Gastrocnemius medialis (tissue), 4 donors: ENCODE measurements at regions not wholly inside any gene's neighbourhood (a gene's known extent, or its start where the extent isn't known, plus 50 kb on each side); places are given as distances from the start of the nearest gene placed in this dataset.

Experiments used
- ATAC-seq, 2 donors: fragments of 150-250 bp; one replicate each; pipeline ENCODE4 v1.9.1; 2016
- DNase-seq, 2 donors: peaks; one replicate each; pipeline ENCODE4 v3.0.0-alpha.2; 2019
- H3K27ac ChIP-seq, 4 donors: fragments of 200-600 bp; sonication (generic); 1 replicate in 1 of 4; 2 replicates in 3 of 4; pipeline ENCODE4 v1.5.1; 2016 to 2018; ENCODE audit warnings: mild to moderate bottlenecking in 2 of 4, moderate library complexity in 1 of 4
- H3K27me3 ChIP-seq, 3 donors: fragments of 200-600 bp; sonication (generic) in 2 of 3; 1 replicate in 1 of 3; 2 replicates in 2 of 3; pipeline versions ENCODE4 v1.5.1 to v1.6.0; 2016 to 2019; ENCODE audit warnings: mild to moderate bottlenecking in 1 of 3, moderate library complexity in 1 of 3
- H3K36me3 ChIP-seq, 2 donors: fragments of 200-600 bp; sonication (generic) in 1 of 2; one replicate each; pipeline ENCODE4 v1.5.1; 2017 to 2018
- H3K4me1 ChIP-seq, 2 donors: fragments of 200-600 bp; sonication (generic) in 1 of 2; one replicate each; pipeline ENCODE4 v1.5.1; 2016 to 2017; ENCODE audit warnings: mild to moderate bottlenecking in 2 of 2
- H3K4me3 ChIP-seq, 4 donors: fragments of 200-600 bp; sonication (generic) in 3 of 4; 1 replicate in 1 of 4; 2 replicates in 3 of 4; pipeline ENCODE4 v1.5.1; 2016 to 2019; ENCODE audit warnings: mild to moderate bottlenecking in 2 of 4
- H3K9me3 ChIP-seq, 3 donors: fragments of 200-600 bp; sonication (generic) in 2 of 3; 1 replicate in 1 of 3; 2 replicates in 2 of 3; pipeline ENCODE4 v1.5.1; 2016 to 2019
- CTCF ChIP-seq, 5 experiments: fragments of 450-650 bp in 3 of 5; fragments of 200-600 bp in 2 of 5; sonication (generic) in 2 of 5; IDR thresholded peaks in 4 of 5; conservative IDR thresholded peaks in 1 of 5; 1 replicate in 4 of 5; 2 replicates in 1 of 5; pipeline ENCODE4 v1.5.1; 2016 to 2019; ENCODE audit warnings: antibody characterized with exemption in 5 of 5, mild to moderate bottlenecking in 3 of 5, moderate library complexity in 3 of 5
- POLR2A ChIP-seq, 2 donors: fragments of 450-650 bp; IDR thresholded peaks; one replicate each; pipeline ENCODE4 v1.6.1; 2017; ENCODE audit warnings: antibody characterized with exemption in 2 of 2, mild to moderate bottlenecking in 2 of 2, moderate library complexity in 2 of 2
- in situ Hi-C, 4 donors: fragments of 200-750 bp; cut with MboI; loops; one replicate each; pipeline versions ENCODE4 v1.15.0 to v1.8.0; 2017; ENCODE audit warnings: low sequenced_read_pairs in 4 of 4
- intact Hi-C: fragments of 100-400 bp; cut with DNase I; formaldehyde crosslinking; loops from one replicate; pipeline ENCODE4 v1.15.1; 2023; ENCODE audit warnings: low total_unique reads

- intact Hi-C loops, result no loop called here
Measured at GRCh38 chr1:38454749-38455441, 404.7 kb downstream of the RRAGC start.

GRCh38 chr1:38454236-38454635 is 405.3 kb downstream of the RRAGC start:
- Histone ChIP-seq H3K27me3 (peaks cover 0 to 4% (median 0%) of the 10 kb centered on the region in 3 donors), H3K4me1 (no peaks in the 10 kb centered on the region), H3K4me3 (no peak overlapping the region), H3K9me3 (no peaks in the 10 kb centered on the region), H3K27ac (no peak overlapping the region), H3K36me3 (no peaks in the 10 kb centered on the region)
- TF ChIP-seq CTCF (IDR thresholded peaks at IDR 0.05 in 4 of 5, conservative IDR thresholded peaks at IDR 0.05 in 1 of 5) (no peak), POLR2A (IDR thresholded peaks at IDR 0.05) (no peak)
- in situ Hi-C loops (no loop called here), intact Hi-C loops (no loop called here)
- ATAC-seq, result no peak
- DNase-seq, result no peak

More at GRCh38 chr1:38454749-38455441, 404.7 kb downstream of the RRAGC start:
- no peak for TF ChIP-seq CTCF (IDR thresholded peaks at IDR 0.05 in 4 of 5, conservative IDR thresholded peaks at IDR 0.05 in 1 of 5)
- TF ChIP-seq POLR2A (IDR thresholded peaks at IDR 0.05), result no peak
- H3K27ac ChIP-seq, result no peak overlapping the region
- no peak for DNase-seq
- in situ Hi-C loops, result no loop called here
- H3K4me3 ChIP-seq, result no peak overlapping the region
- no peaks in the 10 kb centered on the region for H3K36me3 ChIP-seq
- no peaks in the 10 kb centered on the region for H3K9me3 ChIP-seq
- no peak for ATAC-seq
- H3K27me3 ChIP-seq, result peaks cover 0 to 4% (median 0%) of the 10 kb centered on the region in 3 donors
- no peaks in the 10 kb centered on the region for H3K4me1 ChIP-seq

- no peak overlapping the region for H3K27ac ChIP-seq
- TF ChIP-seq CTCF (IDR thresholded peaks at IDR 0.05 in 4 of 5, conservative IDR thresholded peaks at IDR 0.05 in 1 of 5) (no peak), POLR2A (IDR thresholded peaks at IDR 0.05) (no peak)
- DNase-seq (no peak), ATAC-seq (no peak)
- in situ Hi-C loops, result no loop called here
- no peaks in the 10 kb centered on the region for H3K4me1 ChIP-seq
- no peaks in the 10 kb centered on the region for H3K9me3 ChIP-seq
- peaks cover 0 to 7% (median 0%) of the 10 kb centered on the region in 3 donors for H3K27me3 ChIP-seq
- intact Hi-C loops, result no loop called here
- no peaks in the 10 kb centered on the region for H3K36me3 ChIP-seq
- no peak overlapping the region for H3K4me3 ChIP-seq
Measured at GRCh38 chr1:38452246-38452645, 405.7 kb upstream of the POU3F1 start.

- ATAC-seq (no peak), DNase-seq (no peak)
- Histone ChIP-seq H3K4me1 (no peaks in the 10 kb centered on the region), H3K27me3 (peaks cover 0 to 3% (median 0%) of the 10 kb centered on the region in 3 donors), H3K27ac (no peak overlapping the region), H3K9me3 (no peaks in the 10 kb centered on the region), H3K4me3 (no peak overlapping the region), H3K36me3 (no peaks in the 10 kb centered on the region)
- no peak for TF ChIP-seq CTCF (IDR thresholded peaks at IDR 0.05 in 4 of 5, conservative IDR thresholded peaks at IDR 0.05 in 1 of 5)
- intact Hi-C loops (no loop called here), in situ Hi-C loops (no loop called here)
Measured at GRCh38 chr1:38451541-38451993, 405.0 kb upstream of the POU3F1 start.

- intact Hi-C loops (no loop called here), in situ Hi-C loops (no loop called here)
- H3K27me3 ChIP-seq, result peaks cover 0 to 15% (median 0%) of the 10 kb centered on the region in 3 donors
- no peak overlapping the region for H3K27ac ChIP-seq
- H3K4me1 ChIP-seq, result no peaks in the 10 kb centered on the region
- H3K4me3 ChIP-seq, result no peak overlapping the region
- no peaks in the 10 kb centered on the region for H3K9me3 ChIP-seq
- H3K36me3 ChIP-seq, result no peaks in the 10 kb centered on the region
- ATAC-seq (no peak), DNase-seq (no peak)
- TF ChIP-seq POLR2A (IDR thresholded peaks at IDR 0.05), result no peak
Measured at GRCh38 chr1:38448893-38449292, 402.3 kb upstream of the POU3F1 start.
